ENCODE measurements at regions not wholly inside any gene's neighbourhood (a gene's known extent, or its start where the extent isn't known, plus 50 kb on each side); places are given as distances from the start of the nearest gene placed in this dataset.

DNA sequence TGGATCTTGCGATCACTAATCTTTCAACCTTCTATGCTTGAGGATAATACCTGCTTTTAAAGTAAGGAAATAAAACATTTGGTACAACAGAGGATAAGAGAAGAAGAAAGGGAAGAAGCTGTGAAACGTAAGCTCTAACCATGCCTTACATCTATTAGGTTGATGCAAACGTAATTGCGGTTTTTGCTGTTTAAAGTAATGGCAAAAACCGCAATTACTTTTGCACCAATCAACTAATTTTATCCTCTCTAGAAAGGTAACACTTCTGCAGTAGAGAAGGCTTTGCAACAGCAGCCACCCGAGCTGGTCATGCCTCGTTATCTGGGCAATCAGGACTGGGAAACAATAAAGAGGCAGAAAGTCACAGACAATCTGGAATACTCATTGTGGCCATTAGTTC, 224.1 kb downstream of the MED10 start:
- Histone ChIP-seq H3K27me3 (no peaks in the 10 kb centered on the region), H3K9me3 (no peaks in the 10 kb centered on the region), H3K27ac (no peak overlapping the region), H3K36me3 (no peaks in the 10 kb centered on the region), H3K4me1 (no peaks in the 10 kb centered on the region), H3K4me3 (no peak overlapping the region)
- DNase-seq, result no peak
- intact Hi-C loops (cut with DNase I; ENCODE audit: low total_unique reads), result no loop called here
- TF ChIP-seq, protein P1, sequence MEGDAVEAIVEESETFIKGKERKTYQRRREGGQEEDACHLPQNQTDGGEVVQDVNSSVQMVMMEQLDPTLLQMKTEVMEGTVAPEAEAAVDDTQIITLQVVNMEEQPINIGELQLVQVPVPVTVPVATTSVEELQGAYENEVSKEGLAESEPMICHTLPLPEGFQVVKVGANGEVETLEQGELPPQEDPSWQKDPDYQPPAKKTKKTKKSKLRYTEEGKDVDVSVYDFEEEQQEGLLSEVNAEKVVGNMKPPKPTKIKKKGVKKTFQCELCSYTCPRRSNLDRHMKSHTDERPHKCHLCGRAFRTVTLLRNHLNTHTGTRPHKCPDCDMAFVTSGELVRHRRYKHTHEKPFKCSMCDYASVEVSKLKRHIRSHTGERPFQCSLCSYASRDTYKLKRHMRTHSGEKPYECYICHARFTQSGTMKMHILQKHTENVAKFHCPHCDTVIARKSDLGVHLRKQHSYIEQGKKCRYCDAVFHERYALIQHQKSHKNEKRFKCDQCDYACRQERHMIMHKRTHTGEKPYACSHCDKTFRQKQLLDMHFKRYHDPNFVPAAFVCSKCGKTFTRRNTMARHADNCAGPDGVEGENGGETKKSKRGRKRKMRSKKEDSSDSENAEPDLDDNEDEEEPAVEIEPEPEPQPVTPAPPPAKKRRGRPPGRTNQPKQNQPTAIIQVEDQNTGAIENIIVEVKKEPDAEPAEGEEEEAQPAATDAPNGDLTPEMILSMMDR (IDR thresholded peaks at IDR 0.05), result no peak

DNA sequence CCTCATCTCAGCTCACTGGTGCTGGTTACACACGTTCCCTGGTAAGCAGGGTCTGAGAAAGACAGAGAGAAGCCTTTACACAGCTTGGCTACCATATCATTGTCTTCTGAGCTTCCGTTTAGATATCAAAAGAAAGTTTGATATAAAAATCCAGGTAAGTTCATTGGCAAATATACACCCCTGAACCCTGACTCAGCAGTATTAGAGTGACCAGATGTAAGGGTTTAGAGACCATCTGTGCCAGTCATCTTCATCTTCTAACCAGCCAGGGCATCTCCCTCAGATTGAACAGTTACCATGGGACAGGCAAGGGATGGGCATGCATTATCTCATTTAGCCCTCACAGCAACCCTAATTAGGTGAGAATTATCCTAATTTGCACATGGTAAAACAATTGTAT, 232.1 kb downstream of the MED10 start:
- TF ChIP-seq, protein P1 (IDR thresholded peaks at IDR 0.05), result no peak
- no peak for DNase-seq
- intact Hi-C loops (cut with DNase I; ENCODE audit: low total_unique reads), result no loop called here

GRCh38 chr5:6145616-6146237, 232.6 kb downstream of the MED10 start:
- TF ChIP-seq, protein P1 (IDR thresholded peaks at IDR 0.05), result no peak
- Histone ChIP-seq H3K4me1 (no peaks in the 10 kb centered on the region), H3K36me3 (no peaks in the 10 kb centered on the region), H3K4me3 (no peak overlapping the region), H3K9me3 (no peaks in the 10 kb centered on the region), H3K27me3 (peaks cover 0 to 4% of the 10 kb centered on the region in 2 donors), H3K27ac (no peak overlapping the region)
- intact Hi-C loops (cut with DNase I; ENCODE audit: low total_unique reads), result no loop called here
- no peak for DNase-seq

More for the DNA sequence above, 232.1 kb downstream of the MED10 start:
- no peaks in the 10 kb centered on the region for H3K4me1 ChIP-seq
- no peak overlapping the region for H3K27ac ChIP-seq
- no peak overlapping the region for H3K4me3 ChIP-seq
- H3K27me3 ChIP-seq, result peaks cover 0 to 4% of the 10 kb centered on the region in 2 donors
- no peaks in the 10 kb centered on the region for H3K36me3 ChIP-seq
- no peaks in the 10 kb centered on the region for H3K9me3 ChIP-seq

DNA sequence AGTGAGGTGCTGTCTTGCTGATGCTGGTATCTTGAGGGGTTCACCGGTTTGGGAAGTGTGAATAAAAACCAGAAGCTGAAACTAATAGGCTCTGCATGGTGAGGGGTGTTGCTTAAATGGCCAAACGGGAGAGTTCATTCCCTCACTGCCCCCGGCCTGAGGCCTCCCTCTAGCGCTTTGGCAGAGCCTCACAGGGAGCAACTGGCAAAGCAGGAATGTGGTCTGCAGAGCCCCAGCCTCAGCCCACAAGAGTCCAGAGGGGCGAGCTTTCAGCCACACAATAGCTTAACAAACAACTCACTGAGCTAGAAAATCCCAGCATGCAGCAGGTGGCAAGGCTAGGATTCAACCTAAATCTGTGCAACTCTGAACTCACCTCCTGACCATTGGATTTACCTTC, 234.8 kb downstream of the MED10 start:
- Histone ChIP-seq H3K4me1 (no peaks in the 10 kb centered on the region), H3K36me3 (no peaks in the 10 kb centered on the region), H3K27me3 (peaks cover 0 to 4% of the 10 kb centered on the region in 2 donors), H3K27ac (no peak overlapping the region), H3K9me3 (no peaks in the 10 kb centered on the region), H3K4me3 (no peak overlapping the region)
- TF ChIP-seq, protein P1 (IDR thresholded peaks at IDR 0.05), result no peak
- no peak for DNase-seq
- intact Hi-C loops (cut with DNase I; ENCODE audit: low total_unique reads), result no loop called here

- no peak overlapping the region for H3K27ac ChIP-seq
- TF ChIP-seq, protein P1 (IDR thresholded peaks at IDR 0.05), result no peak
- no peaks in the 10 kb centered on the region for H3K36me3 ChIP-seq
- intact Hi-C loops (cut with DNase I; ENCODE audit: low total_unique reads), result no loop called here
- H3K4me1 ChIP-seq, result no peaks in the 10 kb centered on the region
- DNase-seq, result no peak
- no peaks in the 10 kb centered on the region for H3K9me3 ChIP-seq
- H3K27me3 ChIP-seq, result peaks cover 0 to 4% of the 10 kb centered on the region in 2 donors
- H3K4me3 ChIP-seq, result no peak overlapping the region
These were observed 236.0 kb downstream of the MED10 start for GRCh38 chr5:6142353-6142752.

DNA sequence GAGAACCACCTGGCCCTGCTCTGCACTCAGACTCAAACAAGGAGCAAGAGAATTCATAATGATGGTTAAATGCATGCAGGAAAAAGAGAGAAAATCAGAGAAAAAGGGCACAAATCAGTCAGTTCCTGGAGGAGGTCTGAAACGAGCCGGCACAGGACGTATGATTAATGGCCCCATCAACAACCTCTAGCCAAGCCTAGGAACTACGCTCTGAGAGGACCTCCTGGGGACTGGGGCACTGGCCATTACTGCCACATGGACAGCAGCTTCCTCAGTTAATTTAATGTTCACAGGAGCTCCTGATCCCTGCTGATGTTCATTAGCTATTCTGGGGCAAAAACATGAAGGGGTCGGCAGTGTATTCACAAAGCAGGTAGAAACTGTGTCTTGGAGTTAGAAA, 238.1 kb downstream of the MED10 start:
- H3K36me3 ChIP-seq, result no peaks in the 10 kb centered on the region
- TF ChIP-seq, protein P1 (IDR thresholded peaks at IDR 0.05), result no peak
- H3K9me3 ChIP-seq, result no peaks in the 10 kb centered on the region
- no peak for DNase-seq
- H3K4me3 ChIP-seq, result no peak overlapping the region
- no peaks in the 10 kb centered on the region for H3K27me3 ChIP-seq
- intact Hi-C loops (cut with DNase I; ENCODE audit: low total_unique reads), result no loop called here
- H3K4me1 ChIP-seq, result no peaks in the 10 kb centered on the region
- H3K27ac ChIP-seq, result no peak overlapping the region

Data from tibial artery (tissue), 4 donors.